Fibroblast of lung (primary cell): ENCODE measurements at regions not wholly inside any gene's neighbourhood (a gene's known extent, or its start where the extent isn't known, plus 50 kb on each side); places are given as distances from the start of the nearest gene placed in this dataset.

Source experiments
- DNase-seq, 2 donors: peaks; one replicate each; pipeline versions ENCODE4 v3.0.0 to v3.0.0-alpha.2; 2010; ENCODE audit warnings: low read depth in 2 of 2
- H2AFZ ChIP-seq: 2 replicates; pipeline ENCODE4 v1.5.1; 2012; ENCODE audit warnings: low read length, control low read depth, inconsistent platforms
- H3K27ac ChIP-seq: 2 replicates; pipeline ENCODE4 v1.5.1; 2011; ENCODE audit warnings: low read length, control low read depth; ENCODE audit not compliant: insufficient read depth
- H3K27me3 ChIP-seq: 2 replicates; pipeline ENCODE4 v1.5.1; 2011; ENCODE audit warnings: mild to moderate bottlenecking, low read length; ENCODE audit not compliant: control insufficient read depth, insufficient read depth
- H3K36me3 ChIP-seq: 2 replicates; pipeline ENCODE4 v1.5.1; 2011; ENCODE audit warnings: low read length; ENCODE audit not compliant: control insufficient read depth, insufficient read depth
- H3K4me1 ChIP-seq: 2 replicates; pipeline ENCODE4 v1.5.1; 2011; ENCODE audit warnings: low read length; ENCODE audit not compliant: control insufficient read depth, insufficient read depth; ENCODE audit errors: extremely low read depth
- H3K4me2 ChIP-seq: 2 replicates; pipeline ENCODE4 v1.5.1; 2011; ENCODE audit warnings: low read length, control low read depth; ENCODE audit not compliant: insufficient read depth; ENCODE audit errors: extremely low read depth
- H3K4me3 ChIP-seq, 4 experiments: fragments of 200-600 bp in 1 of 4; sonication (generic) in 1 of 4; replicated peaks in 1 of 4; 2 replicates each; pipeline ENCODE4 v1.5.1; 2011 to 2016; ENCODE audit warnings: low read length in 4 of 4, low read depth in 3 of 4, mild to moderate bottlenecking in 3 of 4, control low read depth in 2 of 4, inconsistent platforms in 1 of 4, mixed read lengths in 1 of 4; ENCODE audit not compliant: insufficient read depth in 1 of 4; ENCODE audit errors: control extremely low read depth in 1 of 4
- H3K79me2 ChIP-seq: 2 replicates; pipeline ENCODE4 v1.5.1; 2012; ENCODE audit warnings: mild to moderate bottlenecking, low read length, inconsistent platforms; ENCODE audit not compliant: control insufficient read depth, insufficient read depth
- H3K9ac ChIP-seq: 2 replicates; pipeline ENCODE4 v1.5.1; 2011; ENCODE audit warnings: mild to moderate bottlenecking, low read length, control low read depth; ENCODE audit not compliant: insufficient read depth
- H3K9me3 ChIP-seq: 2 replicates; pipeline ENCODE4 v1.5.1; 2012; ENCODE audit warnings: low read depth, low read length; ENCODE audit not compliant: control insufficient read depth, insufficient read depth
- H4K20me1 ChIP-seq: 2 replicates; pipeline ENCODE4 v1.5.1; 2011; ENCODE audit warnings: low read length; ENCODE audit not compliant: control insufficient read depth, insufficient read depth; ENCODE audit errors: extremely low read depth
- EZH2 ChIP-seq: IDR thresholded peaks from 2 replicates; pipeline ENCODE4 v1.5.1; 2012; ENCODE audit warnings: low read length, control low read depth, mild to moderate bottlenecking; ENCODE audit errors: missing control alignments
- TF ChIP-seq, protein P1 (sequence below), 2 donors: IDR thresholded peaks in 1 of 2; conservative IDR thresholded peaks in 1 of 2; 1 replicate in 1 of 2; 2 replicates in 1 of 2; pipeline ENCODE4 v1.5.1; 2011 to 2012; ENCODE audit warnings: low read length in 2 of 2, control low read depth in 1 of 2, inconsistent platforms in 1 of 2, low read depth in 1 of 2, mild to moderate bottlenecking in 1 of 2

DNA sequence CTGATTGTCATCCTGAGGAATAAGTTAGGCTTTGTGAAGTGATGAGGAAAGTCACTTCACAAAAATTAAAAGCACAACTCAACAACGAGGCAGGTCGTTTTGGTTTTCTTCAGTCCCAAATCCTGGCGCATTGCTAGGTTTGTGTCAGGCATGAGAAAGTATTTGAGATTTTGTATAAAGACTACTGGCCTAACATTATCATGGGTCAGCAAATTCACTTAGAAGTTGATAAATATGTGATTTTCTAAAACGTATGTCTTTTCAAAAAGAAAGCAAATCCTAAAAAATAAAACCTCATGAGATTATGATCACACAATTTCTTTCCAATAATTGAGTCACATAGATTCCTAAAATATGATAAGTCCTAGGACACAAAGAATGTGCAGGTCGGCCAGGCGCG, 395.8 kb upstream of the RORA start:
- TF ChIP-seq, protein P1, sequence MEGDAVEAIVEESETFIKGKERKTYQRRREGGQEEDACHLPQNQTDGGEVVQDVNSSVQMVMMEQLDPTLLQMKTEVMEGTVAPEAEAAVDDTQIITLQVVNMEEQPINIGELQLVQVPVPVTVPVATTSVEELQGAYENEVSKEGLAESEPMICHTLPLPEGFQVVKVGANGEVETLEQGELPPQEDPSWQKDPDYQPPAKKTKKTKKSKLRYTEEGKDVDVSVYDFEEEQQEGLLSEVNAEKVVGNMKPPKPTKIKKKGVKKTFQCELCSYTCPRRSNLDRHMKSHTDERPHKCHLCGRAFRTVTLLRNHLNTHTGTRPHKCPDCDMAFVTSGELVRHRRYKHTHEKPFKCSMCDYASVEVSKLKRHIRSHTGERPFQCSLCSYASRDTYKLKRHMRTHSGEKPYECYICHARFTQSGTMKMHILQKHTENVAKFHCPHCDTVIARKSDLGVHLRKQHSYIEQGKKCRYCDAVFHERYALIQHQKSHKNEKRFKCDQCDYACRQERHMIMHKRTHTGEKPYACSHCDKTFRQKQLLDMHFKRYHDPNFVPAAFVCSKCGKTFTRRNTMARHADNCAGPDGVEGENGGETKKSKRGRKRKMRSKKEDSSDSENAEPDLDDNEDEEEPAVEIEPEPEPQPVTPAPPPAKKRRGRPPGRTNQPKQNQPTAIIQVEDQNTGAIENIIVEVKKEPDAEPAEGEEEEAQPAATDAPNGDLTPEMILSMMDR (conservative IDR thresholded peaks at IDR 0.05 in 1 of 2, IDR thresholded peaks at IDR 0.05 in 1 of 2; ENCODE audit: low read depth in 1 of 2, low read length in 2 of 2) = no peak
- TF ChIP-seq EZH2 = no peak
- H3K79me2 ChIP-seq = no peaks in the 10 kb centered on the region
- H3K9ac ChIP-seq = no peak overlapping the region

GRCh38 chr15:61623746-61624145, 394.6 kb upstream of the RORA start:
- TF ChIP-seq, protein P1 (conservative IDR thresholded peaks at IDR 0.05 in 1 of 2, IDR thresholded peaks at IDR 0.05 in 1 of 2; ENCODE audit: low read depth in 1 of 2, low read length in 2 of 2) = no peak
- Histone ChIP-seq H3K9me3 (no peaks in the 10 kb centered on the region), H3K27me3 (no peaks in the 10 kb centered on the region), H3K27ac (no peak overlapping the region), H3K36me3 (no peaks in the 10 kb centered on the region), H3K4me1 (no peaks in the 10 kb centered on the region), H3K4me2 (no peak overlapping the region), H3K79me2 (no peaks in the 10 kb centered on the region), H3K4me3 (no peak overlapping the region), H2AFZ (no peak overlapping the region), H3K9ac (no peak overlapping the region), H4K20me1 (no peaks in the 10 kb centered on the region)
- DNase-seq = no peak

More for the DNA sequence above, 395.8 kb upstream of the RORA start:
- H3K27me3 ChIP-seq = no peaks in the 10 kb centered on the region
- H4K20me1 ChIP-seq = no peaks in the 10 kb centered on the region
- DNase-seq = no peak
- no peak overlapping the region for H3K4me2 ChIP-seq
- H3K9me3 ChIP-seq = no peaks in the 10 kb centered on the region
- no peak overlapping the region for H3K27ac ChIP-seq
- H3K36me3 ChIP-seq = no peaks in the 10 kb centered on the region
- H2AFZ ChIP-seq = no peak overlapping the region
- H3K4me1 ChIP-seq = no peaks in the 10 kb centered on the region
- H3K4me3 ChIP-seq = no peak overlapping the region

DNA sequence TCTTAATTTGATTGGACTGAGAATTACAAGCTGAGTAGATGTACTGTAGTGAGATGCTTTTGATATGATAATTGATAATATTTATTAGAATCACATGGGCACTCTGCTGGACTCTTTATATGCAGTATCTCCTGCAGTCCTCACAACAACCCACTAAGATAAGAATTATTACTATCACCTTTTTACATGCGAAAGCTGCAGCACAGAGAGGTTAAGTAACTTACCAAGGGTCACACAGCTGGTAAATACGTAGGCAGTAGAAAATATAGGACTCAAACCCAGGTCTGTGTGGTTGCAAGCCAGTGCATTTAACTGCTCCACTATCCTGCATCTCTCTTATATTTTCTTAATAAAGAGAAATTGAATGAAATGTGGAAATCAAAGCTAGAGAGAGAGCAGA, 392.8 kb upstream of the RORA start:
- Histone ChIP-seq H3K4me1 (no peaks in the 10 kb centered on the region), H3K27me3 (no peaks in the 10 kb centered on the region), H3K27ac (no peak overlapping the region), H4K20me1 (no peaks in the 10 kb centered on the region), H2AFZ (no peak overlapping the region), H3K9me3 (no peaks in the 10 kb centered on the region), H3K36me3 (no peaks in the 10 kb centered on the region), H3K9ac (no peak overlapping the region), H3K4me3 (no peak overlapping the region), H3K4me2 (no peak overlapping the region), H3K79me2 (no peaks in the 10 kb centered on the region)
- DNase-seq = no peak
- no peak for TF ChIP-seq EZH2
- TF ChIP-seq, protein P1 (conservative IDR thresholded peaks at IDR 0.05 in 1 of 2, IDR thresholded peaks at IDR 0.05 in 1 of 2; ENCODE audit: low read depth in 1 of 2, low read length in 2 of 2) = no peak
